Erythroblast (primary cell): ENCODE measurements at regions not wholly inside any gene's neighbourhood (a gene's known extent, or its start where the extent isn't known, plus 50 kb on each side); places are given as distances from the start of the nearest gene placed in this dataset.

Experiments
- GATA1 ChIP-seq: IDR thresholded peaks from 2 replicates; pipeline ENCODE4 v1.6.1; 2011; ENCODE audit warnings: low read depth, mild to moderate bottlenecking, control low read depth, low read length, moderate library complexity
- POLR2A ChIP-seq: IDR thresholded peaks from 2 replicates; pipeline ENCODE4 v1.6.1; 2011; ENCODE audit warnings: mild to moderate bottlenecking, low read length

DNA sequence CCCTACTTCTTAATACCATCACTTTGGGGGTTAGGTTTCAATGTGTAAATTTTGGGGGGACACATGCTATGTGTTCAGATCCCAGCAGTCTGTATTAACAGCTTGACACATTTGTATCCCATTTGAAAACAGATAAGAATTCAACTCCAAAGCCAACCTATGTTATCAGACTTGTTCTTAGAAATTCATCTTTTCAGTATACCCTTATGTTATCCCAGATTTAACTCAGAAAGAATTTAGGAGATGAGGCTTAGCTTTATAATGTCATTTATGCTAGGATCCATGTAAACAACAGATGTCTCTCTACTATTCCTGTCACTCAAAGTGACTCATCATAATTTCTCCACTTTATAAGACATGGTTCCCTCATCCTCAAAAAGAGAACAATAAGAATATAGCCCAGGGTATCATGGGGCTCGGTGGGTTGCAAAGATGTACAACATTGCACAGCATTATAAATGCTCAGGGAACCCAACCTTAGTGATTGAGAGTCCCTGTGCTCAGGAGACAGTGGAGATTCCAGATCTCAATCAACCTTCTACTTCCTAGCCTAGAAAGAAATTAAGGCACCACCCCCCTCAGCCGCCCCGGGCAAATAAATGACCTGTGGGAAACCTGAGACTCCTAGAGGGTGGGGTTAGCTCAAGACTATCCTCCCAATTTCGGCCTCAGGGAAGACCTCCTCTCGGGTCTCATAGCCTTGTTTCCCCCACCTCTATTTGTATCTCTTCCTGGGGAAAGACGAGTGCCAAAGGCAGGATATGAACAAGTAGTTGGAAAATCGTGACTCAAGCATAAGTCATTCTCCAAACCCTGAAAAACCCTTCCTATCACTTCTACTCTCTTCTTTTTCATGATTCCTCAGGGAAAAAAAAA, 265.1 kb upstream of the CAMK1G start:
- no peak for TF ChIP-seq POLR2A
- TF ChIP-seq GATA1 = no peak
